MM.1S (cell line): ENCODE measurements at regions not wholly inside any gene's neighbourhood (a gene's known extent, or its start where the extent isn't known, plus 50 kb on each side); places are given as distances from the start of the nearest gene placed in this dataset.
A peak's percentile ranks its signal among the peaks of the same experiment; 100 is the strongest.

Experiments used
- DNase-seq: peaks from one replicate; pipeline ENCODE4 v3.0.0-alpha.2; 2015
- H2AFZ ChIP-seq: fragments of 300-600 bp; sonication (generic); 2 replicates; pipeline ENCODE4 v1.6.0; 2016; ENCODE audit warnings: antibody characterized with exemption, low read length
- H3F3A ChIP-seq: fragments of 300-600 bp; sonication (generic); 2 replicates; pipeline ENCODE4 v1.6.1; 2016; ENCODE audit warnings: mild to moderate bottlenecking, antibody characterized with exemption, low read length, moderate library complexity, mixed read lengths; ENCODE audit not compliant: insufficient read depth
- H3K27ac ChIP-seq: fragments of 300-600 bp; sonication (generic); 2 replicates; pipeline ENCODE4 v1.5.1; 2016; ENCODE audit warnings: mild to moderate bottlenecking, low read length
- H3K27me3 ChIP-seq: fragments of 300-600 bp; sonication (generic); replicated peaks from 2 replicates; pipeline ENCODE4 v1.6.0; 2016; ENCODE audit warnings: low read length; ENCODE audit not compliant: insufficient read depth
- H3K36me3 ChIP-seq: fragments of 300-600 bp; sonication (generic); replicated peaks from 2 replicates; pipeline ENCODE4 v1.6.1; 2016; ENCODE audit warnings: mild to moderate bottlenecking, low read length, mixed read lengths; ENCODE audit not compliant: insufficient read depth
- H3K4me1 ChIP-seq: fragments of 300-600 bp; sonication (generic); 2 replicates; pipeline ENCODE4 v1.6.1; 2016; ENCODE audit warnings: low read length, mixed read lengths
- H3K4me2 ChIP-seq: fragments of 300-600 bp; sonication (generic); 2 replicates; pipeline ENCODE4 v1.6.0; 2016; ENCODE audit warnings: low read depth, low read length
- H3K4me3 ChIP-seq: fragments of 300-600 bp; sonication (generic); 2 replicates; pipeline ENCODE4 v1.5.1; 2016; ENCODE audit warnings: low read length, mixed read lengths
- H3K79me2 ChIP-seq: fragments of 300-600 bp; sonication (generic); 2 replicates; pipeline ENCODE4 v1.6.1; 2016; ENCODE audit warnings: mixed run types, low read length, mixed read lengths
- H3K9ac ChIP-seq: fragments of 300-600 bp; sonication (generic); 2 replicates; pipeline ENCODE4 v1.6.1; 2016; ENCODE audit warnings: low read length, mixed read lengths
- H3K9me2 ChIP-seq: fragments of 300-600 bp; sonication (generic); replicated peaks from 2 replicates; pipeline ENCODE4 v1.6.1; 2016; ENCODE audit warnings: mild to moderate bottlenecking, low read length, mixed read lengths; ENCODE audit not compliant: insufficient read depth
- H3K9me3 ChIP-seq: fragments of 300-600 bp; sonication (generic); replicated peaks from 2 replicates; pipeline ENCODE4 v1.6.1; 2016; ENCODE audit warnings: mild to moderate bottlenecking, low read length, mixed read lengths; ENCODE audit not compliant: insufficient read depth
- H4K20me1 ChIP-seq: fragments of 300-600 bp; sonication (generic); 2 replicates; pipeline ENCODE4 v1.6.1; 2016; ENCODE audit warnings: mild to moderate bottlenecking, low read length, moderate library complexity, mixed read lengths; ENCODE audit not compliant: insufficient read depth
- EZH2 ChIP-seq: fragments of 300-600 bp; sonication (generic); optimal IDR thresholded peaks from 2 replicates; pipeline ENCODE3; 2017; ENCODE audit warnings: low read depth, mild to moderate bottlenecking, antibody characterized with exemption, low read length, mixed read lengths
- EZH2phosphoT487 ChIP-seq: fragments of 300-600 bp; sonication (generic); IDR thresholded peaks from 2 replicates; pipeline ENCODE4 v1.6.1; 2018; ENCODE audit warnings: antibody characterized with exemption, low read length
- TF ChIP-seq, protein P1 (sequence below): fragments of 300-600 bp; sonication (generic); IDR thresholded peaks from 2 replicates; pipeline ENCODE4 v1.5.1; 2016; ENCODE audit warnings: antibody characterized with exemption, low read length, mixed read lengths

DNA sequence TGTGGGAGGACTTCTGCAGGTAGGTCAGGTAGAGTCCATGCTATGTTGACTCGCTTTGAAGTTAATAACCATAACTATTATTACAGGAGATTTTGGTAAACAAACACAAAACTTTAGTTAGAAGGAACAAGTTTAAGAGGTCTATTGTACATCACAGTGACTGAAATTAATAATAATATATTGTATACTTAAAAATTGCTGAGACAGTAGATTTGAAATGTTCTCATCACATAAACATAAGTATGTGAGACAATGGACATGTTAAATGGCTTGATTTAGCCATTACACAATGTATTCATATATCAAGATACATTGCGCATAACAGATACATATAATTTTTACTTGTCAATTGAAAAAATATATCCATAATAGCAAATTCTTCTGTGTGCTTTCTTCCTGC is 91.4 kb upstream of the CD53 start:
- Histone ChIP-seq H3F3A (peaks cover 27% of the 10 kb centered on the region), H3K27me3 (no peaks in the 10 kb centered on the region), H2AFZ (peak overlapping the region; percentile 77), H3K36me3 (no peaks in the 10 kb centered on the region), H3K4me3 (no peak overlapping the region), H3K9ac (peak overlapping the region; percentile 23; the same call in 1 of the 2 replicates), H3K27ac (peak overlapping the region; percentile 57; the same call in 1 of the 2 replicates), H4K20me1 (no peaks in the 10 kb centered on the region), H3K4me1 (peaks cover 53% of the 10 kb centered on the region), H3K9me3 (no peaks in the 10 kb centered on the region), H3K9me2 (no peaks in the 10 kb centered on the region), H3K4me2 (peak overlapping the region; percentile 67), H3K79me2 (no peaks in the 10 kb centered on the region)
- no peak for TF ChIP-seq EZH2phosphoT487
- TF ChIP-seq, protein P1, sequence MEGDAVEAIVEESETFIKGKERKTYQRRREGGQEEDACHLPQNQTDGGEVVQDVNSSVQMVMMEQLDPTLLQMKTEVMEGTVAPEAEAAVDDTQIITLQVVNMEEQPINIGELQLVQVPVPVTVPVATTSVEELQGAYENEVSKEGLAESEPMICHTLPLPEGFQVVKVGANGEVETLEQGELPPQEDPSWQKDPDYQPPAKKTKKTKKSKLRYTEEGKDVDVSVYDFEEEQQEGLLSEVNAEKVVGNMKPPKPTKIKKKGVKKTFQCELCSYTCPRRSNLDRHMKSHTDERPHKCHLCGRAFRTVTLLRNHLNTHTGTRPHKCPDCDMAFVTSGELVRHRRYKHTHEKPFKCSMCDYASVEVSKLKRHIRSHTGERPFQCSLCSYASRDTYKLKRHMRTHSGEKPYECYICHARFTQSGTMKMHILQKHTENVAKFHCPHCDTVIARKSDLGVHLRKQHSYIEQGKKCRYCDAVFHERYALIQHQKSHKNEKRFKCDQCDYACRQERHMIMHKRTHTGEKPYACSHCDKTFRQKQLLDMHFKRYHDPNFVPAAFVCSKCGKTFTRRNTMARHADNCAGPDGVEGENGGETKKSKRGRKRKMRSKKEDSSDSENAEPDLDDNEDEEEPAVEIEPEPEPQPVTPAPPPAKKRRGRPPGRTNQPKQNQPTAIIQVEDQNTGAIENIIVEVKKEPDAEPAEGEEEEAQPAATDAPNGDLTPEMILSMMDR: no peak
- no peak for TF ChIP-seq EZH2
- DNase-seq: no peak

DNA sequence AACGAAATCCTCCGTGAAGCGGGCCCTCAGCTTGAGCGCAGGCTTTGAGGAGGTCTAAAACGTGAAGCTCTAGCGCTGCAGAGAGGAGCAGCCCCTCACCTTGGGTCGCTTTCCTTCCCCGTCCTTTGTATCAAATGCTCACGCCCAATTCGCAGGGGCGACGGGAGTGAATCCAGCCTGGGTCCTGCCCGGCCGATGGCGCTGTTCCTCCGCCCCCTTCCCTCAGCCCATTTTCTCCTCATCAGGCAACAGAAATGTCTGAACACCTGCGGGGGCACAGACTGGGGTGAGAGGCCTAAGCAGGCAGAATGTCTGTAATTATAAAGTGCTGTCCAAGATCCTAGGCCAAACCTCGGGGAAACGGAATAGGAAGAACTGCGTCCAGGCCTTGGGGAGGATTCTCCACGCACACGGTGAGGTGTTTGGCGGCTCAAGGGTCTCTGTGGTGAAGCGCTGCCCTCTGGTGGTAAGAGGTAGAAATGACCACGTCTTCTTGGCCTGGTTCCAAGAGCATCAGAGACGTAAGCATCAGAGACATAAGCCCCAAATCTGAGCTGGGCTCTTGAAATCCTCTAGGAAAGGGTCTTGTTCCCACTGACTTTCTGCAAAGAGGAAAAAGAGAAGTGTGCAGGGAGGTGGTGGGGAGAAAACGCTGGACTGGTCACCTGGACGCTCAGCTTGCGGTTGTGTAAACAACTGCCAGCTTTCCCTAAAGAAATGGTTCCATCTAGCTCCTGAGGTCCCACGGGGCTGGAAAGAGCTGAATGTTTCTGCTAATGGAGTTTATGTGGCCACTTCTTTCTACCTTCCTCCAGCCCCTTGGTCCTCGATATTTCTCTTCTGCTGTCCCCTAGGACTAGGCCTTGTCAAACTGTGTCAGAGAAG is 92.1 kb upstream of the CD53 start:
- peak overlapping the region; percentile 67 for H3K4me2 ChIP-seq
- peaks cover 20% of the 10 kb centered on the region for H3F3A ChIP-seq
- peak overlapping the region; percentile 23; the same call in 1 of the 2 replicates for H3K9ac ChIP-seq
- H3K9me2 ChIP-seq: no peaks in the 10 kb centered on the region
- no peaks in the 10 kb centered on the region for H3K27me3 ChIP-seq
- peak overlapping the region; percentile 24; the same call in 1 of the 2 replicates for H3K27ac ChIP-seq
- H4K20me1 ChIP-seq: no peaks in the 10 kb centered on the region
- peak overlapping the region; percentile 38; the same call in 1 of the 2 replicates for H3K4me3 ChIP-seq
- DNase-seq: peak; percentile 73
- peak overlapping the region; percentile 77 for H2AFZ ChIP-seq
- H3K79me2 ChIP-seq: no peaks in the 10 kb centered on the region
- H3K4me1 ChIP-seq: peaks cover 46% of the 10 kb centered on the region
- H3K36me3 ChIP-seq: no peaks in the 10 kb centered on the region
- no peaks in the 10 kb centered on the region for H3K9me3 ChIP-seq
- TF ChIP-seq EZH2phosphoT487 (no peak), EZH2 (no peak)
- TF ChIP-seq, protein P1: peak; percentile 64

DNA sequence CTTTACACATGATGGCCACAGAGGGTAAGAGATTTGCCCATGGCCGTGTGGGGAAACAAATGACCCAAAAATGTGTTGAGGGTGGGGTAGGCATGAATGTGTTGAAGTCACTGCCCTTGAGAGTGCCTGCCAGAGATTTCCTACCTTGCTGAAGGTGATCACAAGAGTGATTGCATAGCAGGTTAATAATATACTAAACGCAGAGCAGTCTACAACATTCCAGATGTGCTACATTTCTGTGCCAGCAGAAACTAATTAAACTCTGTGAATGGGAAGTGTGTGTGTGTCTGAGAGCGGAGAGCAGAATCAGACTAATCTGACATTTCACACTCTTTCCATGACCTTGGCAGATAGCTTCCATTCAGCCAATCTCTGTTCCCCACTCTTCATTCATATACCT is 93.3 kb upstream of the CD53 start:
- Histone ChIP-seq H3K79me2 (no peaks in the 10 kb centered on the region), H3K27me3 (no peaks in the 10 kb centered on the region), H3K4me3 (no peak overlapping the region), H4K20me1 (no peaks in the 10 kb centered on the region), H3K36me3 (no peaks in the 10 kb centered on the region), H3K9me2 (no peaks in the 10 kb centered on the region), H3K9ac (no peak overlapping the region), H3K27ac (no peak overlapping the region), H3K4me1 (peaks cover 34% of the 10 kb centered on the region), H3F3A (peaks cover 11% of the 10 kb centered on the region; the same call in 1 of the 2 replicates), H3K4me2 (no peak overlapping the region), H3K9me3 (no peaks in the 10 kb centered on the region), H2AFZ (no peak overlapping the region)
- no peak for DNase-seq
- no peak for TF ChIP-seq EZH2phosphoT487
- TF ChIP-seq, protein P1: no peak
- no peak for TF ChIP-seq EZH2
